Ovary (tissue), 7 donors: ENCODE measurements at regions not wholly inside any gene's neighbourhood (a gene's known extent, or its start where the extent isn't known, plus 50 kb on each side); places are given as distances from the start of the nearest gene placed in this dataset.

Experiments
- DNase-seq, 5 donors: peaks; one replicate each; pipeline ENCODE4 v3.0.0-alpha.2; 2019 to 2020
- H3K27ac ChIP-seq, 2 donors: fragments of 200-600 bp; one replicate each; pipeline versions ENCODE4 v1.5.1 to v1.8.0; 2019 to 2022
- H3K27me3 ChIP-seq: fragments of 200-600 bp; one replicate; pipeline ENCODE4 v1.8.0; 2022
- H3K36me3 ChIP-seq: fragments of 200-600 bp; sonication (generic); one replicate; pipeline ENCODE4 v1.5.1; 2019
- H3K4me1 ChIP-seq: one replicate; pipeline ENCODE4 v1.8.1; 2013; ENCODE audit warnings: mild to moderate bottlenecking, moderate library complexity; ENCODE audit not compliant: insufficient read depth
- H3K4me3 ChIP-seq: fragments of 200-600 bp; sonication (generic); one replicate; pipeline ENCODE4 v1.5.1; 2017
- H3K9me3 ChIP-seq, 2 donors: fragments of 200-600 bp in 1 of 2; sonication (generic) in 1 of 2; one replicate each; pipeline versions ENCODE4 v1.5.1 to v1.8.1; 2013 to 2019; ENCODE audit warnings: mild to moderate bottlenecking in 1 of 2, moderate library complexity in 1 of 2
- CTCF ChIP-seq, 3 donors: fragments of 450-650 bp in 2 of 3; fragments of 200-600 bp in 1 of 3; IDR thresholded peaks; one replicate each; pipeline versions ENCODE4 v1.5.1 to v1.8.0; 2016 to 2022; ENCODE audit warnings: antibody characterized with exemption in 3 of 3, mild to moderate bottlenecking in 1 of 3
- EP300 ChIP-seq: sonication (generic); formaldehyde crosslinking; IDR thresholded peaks from one replicate; pipeline ENCODE4 v1.6.1; 2017; ENCODE audit warnings: antibody characterized with exemption
- POLR2A ChIP-seq: fragments of 450-650 bp; IDR thresholded peaks from one replicate; pipeline ENCODE4 v1.6.1; 2017; ENCODE audit warnings: antibody characterized with exemption, mild to moderate bottlenecking, moderate library complexity
- WGBS, 3 donors: extraction: QIAGEN DNeasy Blood & Tissue Kit in 1 of 3; methylation state at CpG; one replicate each; pipeline versions ENCODE4 v1.1.5 to v1.1.7; 2013 to 2017; 5-methylcytosine and 5-hydroxymethylcytosine counted together
- intact Hi-C, 4 donors: fragments of 100-400 bp; cut with DNase I; formaldehyde crosslinking; loops; one replicate each; pipeline versions ENCODE4 v1.11.0 to v1.15.1; 2022 to 2023
- donor health status: DM: no; HTN: no; CAD: no; lungs with moderate emphysema.
- donor health status: DM: no; HTN: no; CAD: no.
- donor health status: Bipolar disorder and iron deficiency.
- donor health status: DM: no; HTN: no; CAD: no.
- donor health status: DM: yes; HTN: yes; CAD: no.

- DNase-seq: no peak
- H3K27ac ChIP-seq: no peak overlapping the region
- H3K9me3 ChIP-seq: no peaks in the 10 kb centered on the region
- no peaks in the 10 kb centered on the region for H3K36me3 ChIP-seq
- H3K4me3 ChIP-seq: no peak overlapping the region
- TF ChIP-seq CTCF (IDR thresholded peaks at IDR 0.05) (no peak), EP300 (no peak), POLR2A (no peak)
- intact Hi-C loops: no loop called here
- WGBS, 3 donors: 56 to 58% (median 56%) methylated on average over 5 of the region's 5 CpGs
- H3K4me1 ChIP-seq: peaks cover 2% of the 10 kb centered on the region
- no peaks in the 10 kb centered on the region for H3K27me3 ChIP-seq
These were observed 216.9 kb upstream of the THBS1 start for GRCh38 chr15:39363761-39364586.

GRCh38 chr15:39364721-39365120 is 216.2 kb upstream of the THBS1 start:
- Histone ChIP-seq H3K27me3 (no peaks in the 10 kb centered on the region), H3K4me1 (no peaks in the 10 kb centered on the region), H3K36me3 (no peaks in the 10 kb centered on the region), H3K9me3 (no peaks in the 10 kb centered on the region), H3K27ac (no peak overlapping the region), H3K4me3 (no peak overlapping the region)
- intact Hi-C loops: no loop called here
- DNase-seq: no peak
- TF ChIP-seq CTCF (IDR thresholded peaks at IDR 0.05) (no peak), POLR2A (no peak)
- WGBS, 3 donors: 63 to 100% (median 97%) methylated on average over 1 of the region's 1 CpG

GRCh38 chr15:39365161-39365560 is 215.7 kb upstream of the THBS1 start:
- Histone ChIP-seq H3K4me3 (no peak overlapping the region), H3K9me3 (no peaks in the 10 kb centered on the region), H3K36me3 (no peaks in the 10 kb centered on the region), H3K4me1 (no peaks in the 10 kb centered on the region), H3K27me3 (no peaks in the 10 kb centered on the region), H3K27ac (no peak overlapping the region)
- intact Hi-C loops: no loop called here
- no peak for DNase-seq
- TF ChIP-seq CTCF (IDR thresholded peaks at IDR 0.05): no peak
- WGBS, 3 donors: 82 to 93% (median 89%) methylated on average over 2 of the region's 2 CpGs

- Histone ChIP-seq H3K4me1 (no peaks in the 10 kb centered on the region), H3K27me3 (no peaks in the 10 kb centered on the region), H3K36me3 (no peaks in the 10 kb centered on the region), H3K4me3 (no peak overlapping the region), H3K27ac (no peak overlapping the region), H3K9me3 (no peaks in the 10 kb centered on the region)
- no peak for DNase-seq
- intact Hi-C loops: no loop called here
- WGBS, 3 donors: 73 to 81% (median 74%) methylated on average over 4 of the region's 4 CpGs
- no peak for TF ChIP-seq CTCF (IDR thresholded peaks at IDR 0.05)
- TF ChIP-seq EP300: no peak
- TF ChIP-seq POLR2A: no peak
These were observed 215.0 kb upstream of the THBS1 start for GRCh38 chr15:39365873-39366272.
